Esophagus muscularis mucosa (tissue), 4 donors: ENCODE measurements at regions not wholly inside any gene's neighbourhood (a gene's known extent, or its start where the extent isn't known, plus 50 kb on each side); places are given as distances from the start of the nearest gene placed in this dataset.

ENCODE experiments used
- DNase-seq: peaks from one replicate; pipeline ENCODE4 v3.0.0-alpha.2; 2017; ENCODE audit errors: extremely low spot score
- H3K27ac ChIP-seq, 4 donors: fragments of 200-600 bp; sonication (generic); replicated peaks in 1 of 4; 1 replicate in 3 of 4; 2 replicates in 1 of 4; pipeline ENCODE4 v1.5.1; 2016 to 2019; ENCODE audit warnings: mild to moderate bottlenecking in 1 of 4
- H3K27me3 ChIP-seq, 4 donors: fragments of 200-600 bp; sonication (generic); one replicate each; pipeline versions ENCODE4 v1.5.1 to v1.6.0; 2016 to 2019
- H3K36me3 ChIP-seq, 4 donors: fragments of 200-600 bp; sonication (generic); one replicate each; pipeline ENCODE4 v1.5.1; 2016 to 2019
- H3K4me1 ChIP-seq, 4 donors: fragments of 200-600 bp; sonication (generic); one replicate each; pipeline ENCODE4 v1.5.1; 2016 to 2019
- H3K4me3 ChIP-seq, 4 donors: fragments of 200-600 bp; sonication (generic); 1 replicate in 2 of 4; 2 replicates in 2 of 4; pipeline ENCODE4 v1.5.1; 2016 to 2019; ENCODE audit warnings: mild to moderate bottlenecking in 4 of 4, moderate library complexity in 1 of 4
- H3K9me3 ChIP-seq, 4 donors: fragments of 200-600 bp; sonication (generic); 1 replicate in 3 of 4; 2 replicates in 1 of 4; pipeline ENCODE4 v1.5.1; 2016 to 2019
- CTCF ChIP-seq, 3 experiments: fragments of 200-600 bp in 2 of 3; fragments of 450-650 bp in 1 of 3; sonication (generic) in 2 of 3; IDR thresholded peaks; one replicate each; pipeline ENCODE4 v1.5.1; 2017 to 2019; ENCODE audit warnings: antibody characterized with exemption in 3 of 3, mild to moderate bottlenecking in 2 of 3, moderate library complexity in 1 of 3
- EP300 ChIP-seq: sonication (generic); formaldehyde crosslinking; IDR thresholded peaks from one replicate; pipeline ENCODE4 v1.6.1; 2017; ENCODE audit warnings: antibody characterized with exemption
- POLR2A ChIP-seq: fragments of 450-650 bp; IDR thresholded peaks from one replicate; pipeline ENCODE4 v1.6.1; 2017; ENCODE audit warnings: antibody characterized with exemption, moderate library complexity, mild to moderate bottlenecking, low read depth
- POLR2AphosphoS5 ChIP-seq, 2 donors: sonication (generic); formaldehyde crosslinking; IDR thresholded peaks; one replicate each; pipeline ENCODE4 v1.6.1; 2017; ENCODE audit warnings: antibody characterized with exemption in 2 of 2
- WGBS: methylation state at CpG from one replicate; pipeline ENCODE4 v1.1.5; 2018; 5-methylcytosine and 5-hydroxymethylcytosine counted together
- intact Hi-C: fragments of 100-400 bp; cut with DNase I; formaldehyde crosslinking; loops from one replicate; pipeline ENCODE4 v1.15.1; 2023

GRCh38 chr10:10047426-10047825 lies 970.2 kb upstream of the CELF2 start:
- no peak for TF ChIP-seq CTCF (IDR thresholded peaks at IDR 0.05)
- TF ChIP-seq EP300, result no peak
- no peak for TF ChIP-seq POLR2AphosphoS5 (IDR thresholded peaks at IDR 0.05)
- no peak for TF ChIP-seq POLR2A
- no peaks in the 10 kb centered on the region for H3K27me3 ChIP-seq
- WGBS, result 73% methylated on average over 7 of the region's 7 CpGs
- DNase-seq, result no peak
- no peak overlapping the region for H3K27ac ChIP-seq
- no peaks in the 10 kb centered on the region for H3K9me3 ChIP-seq
- intact Hi-C loops, result no loop called here
- no peaks in the 10 kb centered on the region for H3K36me3 ChIP-seq
- H3K4me1 ChIP-seq, result no peaks in the 10 kb centered on the region
- no peak overlapping the region for H3K4me3 ChIP-seq

- 79% methylated on average over 9 of the region's 9 CpGs for WGBS
- Histone ChIP-seq H3K9me3 (no peaks in the 10 kb centered on the region), H3K27ac (no peak overlapping the region), H3K4me3 (no peak overlapping the region), H3K4me1 (no peaks in the 10 kb centered on the region), H3K36me3 (no peaks in the 10 kb centered on the region), H3K27me3 (no peaks in the 10 kb centered on the region)
- intact Hi-C loops, result no loop called here
- TF ChIP-seq EP300, result no peak
- TF ChIP-seq POLR2A, result no peak
- no peak for TF ChIP-seq CTCF (IDR thresholded peaks at IDR 0.05)
- no peak for TF ChIP-seq POLR2AphosphoS5 (IDR thresholded peaks at IDR 0.05)
- no peak for DNase-seq
These were observed 964.6 kb upstream of the CELF2 start for GRCh38 chr10:10053051-10053450.

GRCh38 chr10:10054466-10054865 lies 963.2 kb upstream of the CELF2 start:
- TF ChIP-seq CTCF (IDR thresholded peaks at IDR 0.05) (no peak), POLR2A (no peak), EP300 (no peak), POLR2AphosphoS5 (IDR thresholded peaks at IDR 0.05) (no peak)
- WGBS, result 89% methylated on average over 7 of the region's 7 CpGs
- Histone ChIP-seq H3K36me3 (no peaks in the 10 kb centered on the region), H3K4me3 (no peak overlapping the region), H3K27ac (no peak overlapping the region), H3K9me3 (no peaks in the 10 kb centered on the region), H3K4me1 (no peaks in the 10 kb centered on the region), H3K27me3 (no peaks in the 10 kb centered on the region)
- DNase-seq, result no peak
- intact Hi-C loops, result no loop called here

- WGBS, result 53% methylated on average over 4 of the region's 4 CpGs
- no peak for TF ChIP-seq POLR2A
- Histone ChIP-seq H3K27me3 (no peaks in the 10 kb centered on the region), H3K9me3 (no peaks in the 10 kb centered on the region), H3K4me3 (no peak overlapping the region), H3K36me3 (no peaks in the 10 kb centered on the region), H3K27ac (no peak overlapping the region), H3K4me1 (no peaks in the 10 kb centered on the region)
- intact Hi-C loops, result no loop called here
- DNase-seq, result no peak
These were observed 961.8 kb upstream of the CELF2 start for GRCh38 chr10:10055656-10056442.

GRCh38 chr10:10056961-10057360 lies 960.7 kb upstream of the CELF2 start:
- Histone ChIP-seq H3K4me3 (no peak overlapping the region), H3K27ac (no peak overlapping the region), H3K4me1 (no peaks in the 10 kb centered on the region), H3K27me3 (no peaks in the 10 kb centered on the region), H3K9me3 (no peaks in the 10 kb centered on the region), H3K36me3 (no peaks in the 10 kb centered on the region)
- intact Hi-C loops, result no loop called here
- WGBS, result 68% methylated on average over 5 of the region's 5 CpGs
- DNase-seq, result no peak
- TF ChIP-seq POLR2AphosphoS5 (IDR thresholded peaks at IDR 0.05) (no peak), EP300 (no peak), POLR2A (no peak), CTCF (IDR thresholded peaks at IDR 0.05) (no peak)
